Mononuclear cell (primary cell): ENCODE measurements at regions not wholly inside any gene's neighbourhood (a gene's known extent, or its start where the extent isn't known, plus 50 kb on each side); places are given as distances from the start of the nearest gene placed in this dataset.
"Not testable (repeated sequence)": the region's sequence is repeated elsewhere in the genome, so short reads cannot be mapped to it uniquely, and the experiment has no call there.

Experiments
- H3K27me3 ChIP-seq: 2 replicates; pipeline ENCODE4 v1.6.0; 2011; ENCODE audit warnings: low read length, control low read depth; ENCODE audit not compliant: insufficient read depth
- H3K4me1 ChIP-seq: 2 replicates; pipeline ENCODE4 v1.5.1; 2011; ENCODE audit warnings: mild to moderate bottlenecking, low read length, control low read depth; ENCODE audit not compliant: insufficient read depth
- H3K4me3 ChIP-seq: 2 replicates; pipeline ENCODE4 v1.5.1; 2011; ENCODE audit warnings: mild to moderate bottlenecking, low read length, moderate library complexity
- H3K9me3 ChIP-seq: 2 replicates; pipeline ENCODE4 v1.5.1; 2011; ENCODE audit warnings: low read depth, mild to moderate bottlenecking, control low read depth, low read length

DNA sequence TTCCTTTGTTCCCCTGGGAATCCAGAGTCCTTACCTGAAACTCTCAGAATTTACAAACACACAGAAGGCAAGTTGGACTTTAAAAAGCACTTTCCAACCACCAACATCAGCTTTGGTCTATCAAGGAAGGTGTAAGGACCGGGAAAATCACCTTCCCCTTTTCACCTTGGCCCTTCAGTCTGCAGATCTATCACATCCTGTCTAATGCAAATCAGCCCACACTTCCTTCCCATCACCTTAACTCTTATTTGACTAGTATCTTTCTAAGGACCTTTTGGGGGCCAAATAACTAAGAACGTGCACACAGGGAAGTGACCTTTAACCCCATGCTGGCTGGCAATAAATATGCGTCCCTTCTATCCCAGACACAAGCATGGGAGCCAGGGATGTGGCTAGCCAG is 320.6 kb downstream of the ARRDC4 start:
- Histone ChIP-seq H3K4me1 (no peaks in the 10 kb centered on the region), H3K27me3 (no peaks in the 10 kb centered on the region), H3K4me3 (no peak overlapping the region), H3K9me3 (no peaks in the 10 kb centered on the region)

GRCh38 chr15:98282656-98283332 is 322.3 kb downstream of the ARRDC4 start:
- no peaks in the 10 kb centered on the region for H3K9me3 ChIP-seq
- H3K27me3 ChIP-seq, result no peaks in the 10 kb centered on the region

DNA sequence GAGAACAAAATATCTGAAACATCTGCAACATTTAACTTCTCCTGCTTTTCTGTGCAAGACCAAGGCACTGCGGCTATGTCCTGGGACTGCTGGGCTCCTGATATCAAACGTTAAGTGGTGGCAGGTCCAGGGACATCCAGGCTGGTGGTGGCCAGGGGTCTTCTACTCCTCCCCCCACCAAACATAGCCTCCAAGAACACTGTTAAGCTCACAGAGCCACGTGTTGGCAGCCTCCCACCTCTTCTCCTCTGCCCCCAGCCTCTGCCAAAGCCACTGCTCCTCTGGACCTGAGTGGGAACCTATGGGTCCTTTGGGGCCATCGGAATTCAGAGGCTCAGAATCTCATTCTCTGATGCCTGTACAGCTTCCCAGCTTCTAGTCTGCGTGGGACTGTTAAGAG is 325.7 kb downstream of the ARRDC4 start:
- Histone ChIP-seq H3K27me3 (no peaks in the 10 kb centered on the region), H3K4me1 (no peaks in the 10 kb centered on the region), H3K9me3 (no peaks in the 10 kb centered on the region), H3K4me3 (no peak overlapping the region)

More at GRCh38 chr15:98282656-98283332, 322.3 kb downstream of the ARRDC4 start:
- H3K4me1 ChIP-seq, result no peaks in the 10 kb centered on the region
- H3K4me3 ChIP-seq, result no peak overlapping the region

GRCh38 chr15:98286831-98287230 is 326.3 kb downstream of the ARRDC4 start:
- no peak overlapping the region for H3K4me3 ChIP-seq
- H3K4me1 ChIP-seq, result no peaks in the 10 kb centered on the region
- H3K27me3 ChIP-seq, result no peaks in the 10 kb centered on the region
- no peaks in the 10 kb centered on the region for H3K9me3 ChIP-seq

DNA sequence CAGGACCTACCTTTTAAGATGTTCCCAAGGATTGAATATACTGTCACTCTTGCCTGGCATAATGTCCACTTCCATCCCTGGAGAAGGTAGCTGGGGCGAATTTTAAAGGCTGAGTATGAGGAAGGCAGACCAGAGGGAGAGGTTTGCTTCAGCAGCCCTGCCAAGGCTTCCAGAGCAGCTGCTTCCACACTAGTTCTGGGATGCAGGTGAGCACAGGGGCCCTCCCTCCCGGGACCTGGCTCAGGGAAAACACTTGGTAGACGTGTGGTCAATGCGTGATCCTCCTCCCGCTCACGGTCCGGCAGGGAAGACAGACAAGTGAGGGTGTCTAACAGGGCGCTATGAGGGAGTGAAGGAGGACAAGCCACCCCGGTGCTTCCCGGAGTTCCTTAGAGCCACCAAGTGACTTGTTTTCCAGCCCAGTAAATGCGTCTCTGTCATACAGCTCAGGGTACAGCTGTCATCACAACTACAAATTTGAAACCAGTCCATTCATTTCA is 327.6 kb downstream of the ARRDC4 start:
- Histone ChIP-seq H3K27me3 (no peaks in the 10 kb centered on the region), H3K4me3 (no peak overlapping the region), H3K9me3 (no peaks in the 10 kb centered on the region), H3K4me1 (no peaks in the 10 kb centered on the region)

DNA sequence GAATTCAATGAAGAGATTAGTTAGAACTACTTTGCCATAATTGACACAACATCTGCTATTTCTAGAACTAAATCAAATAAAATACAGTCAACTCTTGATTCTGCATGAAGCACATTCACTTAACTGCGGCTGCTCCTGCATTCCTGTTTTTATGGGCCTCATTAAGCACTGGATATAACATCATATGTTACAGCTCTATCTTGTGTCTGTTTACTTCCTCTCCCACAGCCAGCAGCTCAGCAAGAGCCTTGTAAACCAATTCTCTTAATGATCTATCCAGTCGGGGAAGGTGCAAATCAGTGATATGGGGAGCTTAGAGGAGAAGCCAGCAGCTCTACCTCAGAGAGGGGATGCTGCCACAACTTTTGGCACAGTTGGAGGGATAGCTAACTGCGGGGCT is 329.2 kb downstream of the ARRDC4 start:
- H3K27me3 ChIP-seq, result no peaks in the 10 kb centered on the region
- no peaks in the 10 kb centered on the region for H3K4me1 ChIP-seq
- H3K4me3 ChIP-seq, result no peak overlapping the region
- no peaks in the 10 kb centered on the region for H3K9me3 ChIP-seq

- no peak overlapping the region for H3K4me3 ChIP-seq
- no peaks in the 10 kb centered on the region for H3K9me3 ChIP-seq
- H3K27me3 ChIP-seq, result no peaks in the 10 kb centered on the region
- H3K4me1 ChIP-seq, result no peaks in the 10 kb centered on the region
Observed at GRCh38 chr15:98292442-98293240, 332.1 kb downstream of the ARRDC4 start.

- Histone ChIP-seq H3K4me3 (no peak overlapping the region), H3K4me1 (no peaks in the 10 kb centered on the region), H3K27me3 (no peaks in the 10 kb centered on the region), H3K9me3 (no peaks in the 10 kb centered on the region)
Observed at GRCh38 chr15:98294126-98294525, 333.6 kb downstream of the ARRDC4 start.

GRCh38 chr15:98295101-98295759 is 334.7 kb downstream of the ARRDC4 start:
- not testable (repeated sequence) for H3K4me3 ChIP-seq, H3K9me3 ChIP-seq, H3K4me1 ChIP-seq, H3K27me3 ChIP-seq

GRCh38 chr15:98296653-98297052 is 336.1 kb downstream of the ARRDC4 start:
- no peak overlapping the region for H3K4me3 ChIP-seq
- no peaks in the 10 kb centered on the region for H3K4me1 ChIP-seq
- H3K27me3 ChIP-seq, result no peaks in the 10 kb centered on the region
- no peaks in the 10 kb centered on the region for H3K9me3 ChIP-seq

- Histone ChIP-seq H3K4me3 (no peak overlapping the region), H3K9me3 (no peaks in the 10 kb centered on the region), H3K4me1 (no peaks in the 10 kb centered on the region), H3K27me3 (no peaks in the 10 kb centered on the region)
Observed at GRCh38 chr15:98304371-98304770, 343.9 kb downstream of the ARRDC4 start.

- H3K4me3 ChIP-seq, result no peak overlapping the region
- H3K9me3 ChIP-seq, result no peaks in the 10 kb centered on the region
- no peaks in the 10 kb centered on the region for H3K4me1 ChIP-seq
- H3K27me3 ChIP-seq, result no peaks in the 10 kb centered on the region
Observed at GRCh38 chr15:98308117-98308516, 340.2 kb upstream of the IGF1R start.

DNA sequence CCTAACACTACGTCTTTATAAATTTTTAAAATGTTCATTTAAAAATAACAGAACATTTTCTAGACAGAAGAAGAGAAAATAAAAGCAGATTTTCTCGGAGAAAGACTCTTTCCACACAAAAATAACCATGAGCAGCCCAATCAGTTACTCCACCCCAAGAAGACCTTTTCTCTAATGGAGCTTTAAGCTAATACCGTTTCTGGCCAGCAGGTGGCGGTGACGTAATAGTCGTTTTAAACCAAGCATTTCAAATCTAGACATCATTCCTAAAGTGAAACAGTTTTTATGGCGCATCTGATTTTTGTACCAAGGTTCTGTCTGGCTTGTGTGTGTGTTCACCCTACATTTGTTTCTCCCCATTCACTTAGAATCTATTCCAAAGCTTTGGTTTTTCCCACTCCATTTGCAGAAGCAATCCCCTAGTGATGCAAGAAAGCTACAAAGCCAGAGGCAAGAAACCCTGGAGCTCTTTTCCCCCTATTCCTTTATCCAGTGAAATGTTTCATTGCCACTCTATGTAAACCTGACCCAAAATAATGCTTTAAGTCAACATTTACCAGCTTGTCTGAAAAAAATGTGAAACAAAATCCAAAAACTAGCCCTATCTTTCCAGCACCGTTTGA is 336.7 kb upstream of the IGF1R start:
- no peaks in the 10 kb centered on the region for H3K9me3 ChIP-seq
- H3K4me1 ChIP-seq, result no peaks in the 10 kb centered on the region
- no peak overlapping the region for H3K4me3 ChIP-seq
- no peaks in the 10 kb centered on the region for H3K27me3 ChIP-seq

DNA sequence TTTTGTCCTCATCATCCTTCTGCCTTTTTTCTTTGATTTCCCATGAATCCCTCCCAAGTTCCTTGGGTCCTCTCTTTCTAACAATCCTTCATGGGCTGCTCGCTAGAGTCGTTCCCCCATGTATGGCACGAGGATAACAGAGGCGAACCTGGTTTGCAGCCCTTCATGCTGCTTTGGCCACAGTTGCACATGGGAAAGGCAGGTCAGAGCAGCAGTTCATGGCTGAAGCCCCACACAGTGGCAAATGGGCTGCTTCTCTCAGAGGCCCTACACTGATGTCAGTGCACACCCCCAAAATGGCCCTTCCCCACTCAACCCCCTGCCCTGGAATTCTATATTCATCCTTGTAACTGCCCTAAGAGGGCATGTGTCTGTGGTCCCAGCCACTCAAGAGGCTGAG is 335.4 kb upstream of the IGF1R start:
- no peaks in the 10 kb centered on the region for H3K4me1 ChIP-seq
- no peak overlapping the region for H3K4me3 ChIP-seq
- H3K9me3 ChIP-seq, result no peaks in the 10 kb centered on the region
- no peaks in the 10 kb centered on the region for H3K27me3 ChIP-seq

DNA sequence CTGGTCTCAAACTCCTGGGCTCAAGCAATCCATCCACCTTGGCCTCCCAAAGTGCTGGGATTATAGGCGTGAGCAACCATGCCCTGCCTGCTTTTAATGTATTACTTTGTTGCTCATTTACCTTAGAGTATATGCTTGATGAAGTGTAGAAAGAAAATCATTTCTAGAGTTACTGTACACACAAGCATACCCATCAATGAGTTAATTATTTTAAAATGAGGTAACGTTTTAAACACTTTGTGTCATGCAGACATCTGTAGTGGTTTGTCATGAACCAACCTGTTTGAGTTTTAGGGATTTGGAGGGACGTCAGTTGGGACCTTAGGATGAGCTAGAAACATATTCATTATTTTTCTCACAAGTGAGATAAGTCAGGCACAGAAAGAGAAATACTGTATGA is 332.4 kb upstream of the IGF1R start:
- Histone ChIP-seq H3K4me1 (no peaks in the 10 kb centered on the region), H3K9me3 (no peaks in the 10 kb centered on the region), H3K27me3 (no peaks in the 10 kb centered on the region), H3K4me3 (no peak overlapping the region)
